Activated CD4-positive, CD25-positive, alpha-beta regulatory T cell treated with anti-CD3 and anti-CD28 coated beads, Interleukin-2, amount 50 U/mL, for 24 hours (primary cell): ENCODE measurements at regions not wholly inside any gene's neighbourhood (a gene's known extent, or its start where the extent isn't known, plus 50 kb on each side); places are given as distances from the start of the nearest gene placed in this dataset.
A peak's percentile ranks its signal among the peaks of the same experiment; 100 is the strongest.
"Not testable (repeated sequence)": the region's sequence is repeated elsewhere in the genome, so short reads cannot be mapped to it uniquely, and the experiment has no call there.

ENCODE experiments used
- ATAC-seq, 2 donors: fragments of 150-1000 bp; cut with Tn5 transposase; one replicate each; pipeline ENCODE4 v1.10.0; 2021; ENCODE audit warnings: mild to moderate bottlenecking in 1 of 2, moderate library complexity in 1 of 2

DNA sequence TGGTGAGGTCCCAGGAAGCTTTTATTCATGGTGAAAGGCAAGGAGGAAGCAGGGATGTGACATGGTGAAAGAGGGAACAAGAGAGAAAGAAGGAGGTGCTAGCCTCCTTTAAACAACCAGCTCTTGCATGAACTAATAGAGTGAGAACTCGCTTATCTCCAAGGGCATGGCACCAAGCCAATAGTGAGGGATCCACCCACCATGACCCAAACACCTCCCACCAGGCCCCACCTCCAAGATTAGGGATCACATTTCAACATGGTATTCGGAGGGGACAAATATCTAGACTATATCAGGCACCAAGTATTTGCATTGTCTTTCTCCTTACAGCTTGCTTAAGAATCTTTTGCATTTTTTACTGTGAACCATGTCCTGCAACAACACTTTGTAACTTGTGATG lies 91.9 kb upstream of the DHRS4 start:
- ATAC-seq = no peak

- ATAC-seq = no peak
These were observed 91.1 kb upstream of the DHRS4 start for GRCh38 chr14:23862513-23862912.

- no peak for ATAC-seq
These were observed 89.7 kb upstream of the DHRS4 start for GRCh38 chr14:23863836-23864235.

- no peak for ATAC-seq
These were observed 89.3 kb upstream of the DHRS4 start for GRCh38 chr14:23864259-23864658.

DNA sequence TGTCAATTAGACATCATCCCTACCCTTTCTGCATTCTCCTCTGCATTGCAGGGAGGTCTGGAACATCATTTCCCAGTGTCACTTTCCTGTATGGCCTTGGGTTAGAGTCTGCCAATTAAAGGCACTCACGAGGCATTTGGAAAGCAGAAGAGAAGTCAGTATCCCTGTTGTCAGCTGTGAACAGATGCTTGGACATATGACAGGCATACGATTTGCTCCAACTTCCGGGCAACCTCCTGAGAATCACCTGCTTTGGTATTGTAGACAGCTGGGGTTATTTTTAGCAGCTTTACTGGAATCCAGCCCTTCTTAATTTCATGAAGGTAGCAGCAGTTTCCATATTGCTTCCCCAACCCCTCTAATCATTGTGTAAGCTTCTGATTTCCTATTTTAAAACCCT lies 88.7 kb upstream of the DHRS4 start:
- no peak for ATAC-seq

GRCh38 chr14:23865502-23865901 lies 88.1 kb upstream of the DHRS4 start:
- ATAC-seq = no peak

GRCh38 chr14:23866269-23866668 lies 87.3 kb upstream of the DHRS4 start:
- ATAC-seq = no peak

DNA sequence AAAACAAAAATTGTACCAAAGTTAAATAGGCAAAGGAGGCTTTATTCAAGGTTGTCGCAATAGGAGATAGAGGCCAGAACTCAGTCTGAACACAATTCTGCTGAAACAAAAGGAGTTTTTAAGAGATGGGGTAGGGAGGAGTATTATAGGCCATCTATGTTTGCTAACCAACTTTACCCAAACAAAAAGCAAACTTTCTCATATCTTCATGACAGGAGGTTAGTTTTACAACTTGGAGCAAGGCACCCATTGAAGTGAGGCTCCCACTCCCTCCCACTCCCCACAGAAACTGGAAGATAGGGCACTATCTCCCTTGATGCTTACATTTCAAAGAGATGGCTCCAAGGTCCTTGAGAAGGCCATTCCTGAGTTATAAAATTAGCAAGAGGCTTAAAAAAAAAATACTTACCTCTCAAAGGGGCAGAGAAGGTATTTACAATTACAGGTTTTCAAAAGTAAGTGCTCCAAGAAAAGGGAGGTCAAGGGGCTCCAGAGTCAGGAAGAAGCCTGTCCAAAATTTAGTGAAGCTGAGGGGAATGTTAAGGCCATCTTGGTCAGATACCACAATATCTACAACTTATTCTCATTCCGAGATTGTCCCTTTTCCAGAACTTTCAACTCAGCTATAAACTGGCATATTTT lies 84.4 kb upstream of the DHRS4 start:
- ATAC-seq = no peak

- ATAC-seq = no peak
These were observed 77.3 kb upstream of the DHRS4 start for GRCh38 chr14:23876160-23876750.

- no peak for ATAC-seq
These were observed 76.5 kb upstream of the DHRS4 start for GRCh38 chr14:23877111-23877510.

DNA sequence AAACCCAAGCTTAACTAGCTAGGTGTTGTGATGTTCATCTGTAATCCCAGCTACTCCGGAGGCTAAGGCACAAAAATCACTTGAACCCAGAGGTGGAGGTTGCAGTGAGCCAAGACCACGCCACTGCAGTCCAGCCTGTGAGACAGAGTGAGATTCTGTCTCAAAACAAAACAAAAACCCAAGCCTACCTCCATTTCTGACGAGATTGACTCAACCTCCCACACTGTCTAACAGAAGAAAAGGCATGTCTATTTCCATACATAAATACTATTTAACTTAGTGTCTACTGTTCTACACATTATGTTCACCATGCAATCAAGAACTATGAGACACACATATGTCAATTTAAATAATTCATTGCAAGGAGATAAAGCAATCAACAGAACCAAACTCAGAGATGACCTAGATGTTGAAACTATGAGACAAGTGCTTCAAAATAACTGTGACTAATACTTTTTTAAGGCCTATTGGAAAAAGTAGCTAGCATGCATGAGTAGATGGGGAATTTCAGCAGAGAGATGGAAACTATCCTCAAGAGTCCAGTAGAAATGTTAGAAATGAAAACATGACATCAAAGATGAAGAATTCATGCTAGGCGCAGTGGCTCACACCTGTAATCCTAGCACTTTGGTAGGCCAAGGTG lies 75.9 kb upstream of the DHRS4 start:
- ATAC-seq = peak; percentile 17 to 58

GRCh38 chr14:23881282-23881681 lies 72.3 kb upstream of the DHRS4 start:
- no peak for ATAC-seq

GRCh38 chr14:23883684-23884540 lies 69.7 kb upstream of the DHRS4 start:
- ATAC-seq = no peak

GRCh38 chr14:23884541-23884904 lies 69.0 kb upstream of the DHRS4 start:
- ATAC-seq = no peak

GRCh38 chr14:23887536-23887935 lies 66.0 kb upstream of the DHRS4 start:
- ATAC-seq = no peak

- ATAC-seq = not testable (repeated sequence)
These were observed 61.9 kb upstream of the DHRS4 start for GRCh38 chr14:23891717-23892116.

GRCh38 chr14:23892289-23892688 lies 61.3 kb upstream of the DHRS4 start:
- not testable (repeated sequence) for ATAC-seq

DNA sequence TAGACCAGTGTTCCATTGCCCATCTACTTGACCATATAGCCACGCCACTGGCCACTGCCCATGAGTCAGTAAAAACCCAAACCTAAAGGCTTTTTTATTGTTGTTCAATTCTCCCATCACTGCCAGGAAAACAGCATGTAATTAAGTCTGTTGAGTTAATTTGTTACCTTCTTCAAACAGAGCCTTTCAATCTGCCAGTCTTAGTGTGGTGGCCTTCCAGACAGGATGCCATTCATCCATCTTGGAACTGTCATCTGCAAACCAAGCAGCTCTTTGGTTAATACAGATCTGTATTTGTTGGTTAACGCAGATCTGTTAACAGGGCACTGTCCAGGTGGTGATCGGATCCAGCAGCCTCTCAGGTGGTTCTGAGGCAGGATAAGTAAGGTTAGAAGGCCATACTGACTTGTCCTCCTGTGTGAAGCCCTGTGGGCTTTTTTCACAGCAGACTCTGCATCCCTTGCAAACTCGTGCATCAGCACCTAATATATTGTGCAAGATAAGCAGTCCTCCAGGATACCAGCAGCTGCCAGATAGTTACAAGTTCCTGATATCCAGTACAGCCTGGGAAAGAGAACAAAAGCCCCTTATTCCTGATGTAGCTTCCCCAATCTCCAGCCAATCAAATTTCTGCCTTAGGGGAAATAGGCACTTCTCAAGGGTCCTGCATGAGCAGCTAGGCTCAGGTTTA lies 59.1 kb upstream of the DHRS4 start:
- ATAC-seq = no peak

DNA sequence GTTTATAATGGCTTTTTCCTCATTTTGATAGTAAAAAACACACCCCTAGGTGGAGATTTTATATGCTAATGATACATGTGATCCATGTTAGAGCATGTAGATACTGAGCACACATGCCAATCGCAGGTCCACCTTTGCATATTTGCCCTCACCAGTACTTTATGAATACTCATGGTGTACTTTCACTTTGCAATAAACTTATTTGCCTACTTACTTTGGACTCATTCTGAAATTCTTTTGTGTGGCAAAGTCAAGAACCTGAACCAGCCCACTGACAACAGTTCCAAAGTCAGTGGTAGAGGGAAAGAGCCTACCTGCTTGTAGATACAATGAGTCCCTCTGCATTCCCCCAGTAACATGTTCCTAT lies 58.5 kb upstream of the DHRS4 start:
- no peak for ATAC-seq

GRCh38 chr14:23895480-23895879 lies 58.1 kb upstream of the DHRS4 start:
- no peak for ATAC-seq

DNA sequence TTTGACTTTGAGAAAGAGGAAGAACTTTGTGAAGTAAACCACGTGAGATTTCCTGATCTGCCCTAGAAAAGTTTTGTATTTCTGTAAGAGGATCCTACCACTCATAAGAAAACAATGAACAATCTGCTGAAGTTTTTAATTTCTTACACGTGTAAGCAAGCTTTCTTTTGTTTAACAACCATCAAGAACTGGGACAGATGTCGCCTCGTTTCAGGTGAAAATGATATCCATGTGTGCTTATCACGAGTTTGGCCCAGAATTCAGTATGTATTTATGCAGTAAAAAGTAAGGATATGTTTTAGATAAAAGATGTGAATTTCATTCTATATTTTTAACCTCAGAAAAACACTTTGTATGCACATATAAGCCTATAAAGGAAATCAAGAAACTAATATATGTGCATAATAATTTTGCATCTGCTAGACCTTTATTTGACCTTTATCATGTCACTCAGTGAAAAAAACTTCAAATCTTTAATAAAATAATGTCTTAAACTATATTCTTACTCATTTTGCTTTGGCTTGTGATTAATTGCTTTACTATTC lies 56.9 kb upstream of the DHRS4 start:
- no peak for ATAC-seq

DNA sequence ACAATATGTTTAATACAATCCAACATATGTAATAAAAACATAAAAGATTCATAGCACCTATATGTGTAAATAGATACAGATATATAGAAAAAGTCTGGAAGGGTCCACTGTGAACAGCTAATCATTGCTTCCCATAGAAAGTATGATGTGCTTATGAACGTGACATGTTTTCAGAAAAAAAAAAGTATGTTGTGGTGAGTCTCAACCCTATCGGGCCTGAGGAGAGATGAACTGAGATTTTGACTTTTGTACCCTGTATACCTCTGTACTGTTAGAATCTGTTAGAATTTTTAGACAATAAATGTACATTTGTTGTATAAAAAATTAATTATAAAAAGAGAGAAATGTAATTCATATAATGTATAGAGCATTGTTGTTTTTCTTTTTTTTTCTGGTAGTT lies 56.3 kb upstream of the DHRS4 start:
- not testable (repeated sequence) for ATAC-seq

DNA sequence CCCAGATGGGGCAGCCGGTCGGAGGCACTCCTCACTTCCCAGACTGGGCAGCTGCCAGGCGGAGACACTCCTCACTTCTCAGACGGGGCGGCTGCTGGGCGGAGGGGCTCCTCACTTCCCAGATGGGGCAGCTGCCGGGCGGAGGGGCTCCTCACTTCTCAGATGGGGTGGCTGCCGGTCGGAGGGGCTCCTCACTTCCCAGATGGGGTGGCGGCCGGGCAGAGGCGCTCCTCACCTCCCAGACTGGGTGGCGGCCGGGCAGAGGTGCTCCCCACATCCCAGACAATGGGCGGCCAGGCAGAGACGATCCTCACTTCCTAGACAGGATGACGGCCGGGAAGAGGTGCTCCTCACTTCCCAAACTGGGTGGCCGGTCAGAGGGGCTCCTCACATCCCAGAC lies 55.2 kb upstream of the DHRS4 start:
- not testable (repeated sequence) for ATAC-seq
